Neural progenitor cell (in vitro differentiated cells): ENCODE measurements at regions not wholly inside any gene's neighbourhood (a gene's known extent, or its start where the extent isn't known, plus 50 kb on each side); places are given as distances from the start of the nearest gene placed in this dataset.

Experiments used
- EZH2 ChIP-seq: fragments of 200-600 bp; sonication (generic); IDR thresholded peaks from 2 replicates; pipeline ENCODE4 v1.6.1; 2017; ENCODE audit warnings: antibody characterized with exemption, mild to moderate bottlenecking, moderate library complexity
- TF ChIP-seq, protein P1 (sequence below): fragments of 200-600 bp; sonication (generic); IDR thresholded peaks from 2 replicates; pipeline ENCODE4 v1.5.1; 2017; ENCODE audit warnings: antibody characterized with exemption, mild to moderate bottlenecking

- TF ChIP-seq, protein P1, sequence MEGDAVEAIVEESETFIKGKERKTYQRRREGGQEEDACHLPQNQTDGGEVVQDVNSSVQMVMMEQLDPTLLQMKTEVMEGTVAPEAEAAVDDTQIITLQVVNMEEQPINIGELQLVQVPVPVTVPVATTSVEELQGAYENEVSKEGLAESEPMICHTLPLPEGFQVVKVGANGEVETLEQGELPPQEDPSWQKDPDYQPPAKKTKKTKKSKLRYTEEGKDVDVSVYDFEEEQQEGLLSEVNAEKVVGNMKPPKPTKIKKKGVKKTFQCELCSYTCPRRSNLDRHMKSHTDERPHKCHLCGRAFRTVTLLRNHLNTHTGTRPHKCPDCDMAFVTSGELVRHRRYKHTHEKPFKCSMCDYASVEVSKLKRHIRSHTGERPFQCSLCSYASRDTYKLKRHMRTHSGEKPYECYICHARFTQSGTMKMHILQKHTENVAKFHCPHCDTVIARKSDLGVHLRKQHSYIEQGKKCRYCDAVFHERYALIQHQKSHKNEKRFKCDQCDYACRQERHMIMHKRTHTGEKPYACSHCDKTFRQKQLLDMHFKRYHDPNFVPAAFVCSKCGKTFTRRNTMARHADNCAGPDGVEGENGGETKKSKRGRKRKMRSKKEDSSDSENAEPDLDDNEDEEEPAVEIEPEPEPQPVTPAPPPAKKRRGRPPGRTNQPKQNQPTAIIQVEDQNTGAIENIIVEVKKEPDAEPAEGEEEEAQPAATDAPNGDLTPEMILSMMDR = no peak
- TF ChIP-seq EZH2 = no peak
These were observed 552.3 kb upstream of the ARGLU1 start for GRCh38 chr13:107119989-107120881.
